ENCODE measurements at regions not wholly inside any gene's neighbourhood (a gene's known extent, or its start where the extent isn't known, plus 50 kb on each side); places are given as distances from the start of the nearest gene placed in this dataset.

- Histone ChIP-seq H3K4me3 (ENCODE audit: low read depth, low read length) (no peak overlapping the region), H3K36me3 (ENCODE audit: control insufficient read depth, insufficient read depth, low read length) (no peaks in the 10 kb centered on the region), H3K27me3 (ENCODE audit: control insufficient read depth, insufficient read depth, low read length) (no peaks in the 10 kb centered on the region)
- FAIRE-seq = peak; percentile 75
- DNase-seq (ENCODE audit: low read depth) = peak; percentile 98
- no peak for TF ChIP-seq CTCF (IDR thresholded peaks at IDR 0.05; ENCODE audit: insufficient read depth, low read length, severe bottlenecking)
These were observed 57.1 kb upstream of the POU1F1 start for GRCh38 chr3:87333393-87333892.

GRCh38 chr3:87332789-87333188, 56.4 kb upstream of the POU1F1 start:
- DNase-seq (ENCODE audit: low read depth) = no peak
- Histone ChIP-seq H3K27me3 (ENCODE audit: control insufficient read depth, insufficient read depth, low read length) (no peaks in the 10 kb centered on the region), H3K36me3 (ENCODE audit: control insufficient read depth, insufficient read depth, low read length) (no peaks in the 10 kb centered on the region), H3K4me3 (ENCODE audit: low read depth, low read length) (no peak overlapping the region)
- TF ChIP-seq CTCF (IDR thresholded peaks at IDR 0.05; ENCODE audit: insufficient read depth, low read length, severe bottlenecking) = no peak
- FAIRE-seq = peak; percentile 60

GRCh38 chr3:87329065-87329464, 52.7 kb upstream of the POU1F1 start:
- Histone ChIP-seq H3K27me3 (ENCODE audit: control insufficient read depth, insufficient read depth, low read length) (no peaks in the 10 kb centered on the region), H3K36me3 (ENCODE audit: control insufficient read depth, insufficient read depth, low read length) (no peaks in the 10 kb centered on the region), H3K4me3 (ENCODE audit: low read depth, low read length) (no peak overlapping the region)
- DNase-seq (ENCODE audit: low read depth) = no peak
- FAIRE-seq = no peak
- TF ChIP-seq CTCF (IDR thresholded peaks at IDR 0.05; ENCODE audit: insufficient read depth, low read length, severe bottlenecking) = no peak

Measured in bronchial epithelial cell (primary cell).